ENCODE measurements at regions not wholly inside any gene's neighbourhood (a gene's known extent, or its start where the extent isn't known, plus 50 kb on each side); places are given as distances from the start of the nearest gene placed in this dataset.

DNA sequence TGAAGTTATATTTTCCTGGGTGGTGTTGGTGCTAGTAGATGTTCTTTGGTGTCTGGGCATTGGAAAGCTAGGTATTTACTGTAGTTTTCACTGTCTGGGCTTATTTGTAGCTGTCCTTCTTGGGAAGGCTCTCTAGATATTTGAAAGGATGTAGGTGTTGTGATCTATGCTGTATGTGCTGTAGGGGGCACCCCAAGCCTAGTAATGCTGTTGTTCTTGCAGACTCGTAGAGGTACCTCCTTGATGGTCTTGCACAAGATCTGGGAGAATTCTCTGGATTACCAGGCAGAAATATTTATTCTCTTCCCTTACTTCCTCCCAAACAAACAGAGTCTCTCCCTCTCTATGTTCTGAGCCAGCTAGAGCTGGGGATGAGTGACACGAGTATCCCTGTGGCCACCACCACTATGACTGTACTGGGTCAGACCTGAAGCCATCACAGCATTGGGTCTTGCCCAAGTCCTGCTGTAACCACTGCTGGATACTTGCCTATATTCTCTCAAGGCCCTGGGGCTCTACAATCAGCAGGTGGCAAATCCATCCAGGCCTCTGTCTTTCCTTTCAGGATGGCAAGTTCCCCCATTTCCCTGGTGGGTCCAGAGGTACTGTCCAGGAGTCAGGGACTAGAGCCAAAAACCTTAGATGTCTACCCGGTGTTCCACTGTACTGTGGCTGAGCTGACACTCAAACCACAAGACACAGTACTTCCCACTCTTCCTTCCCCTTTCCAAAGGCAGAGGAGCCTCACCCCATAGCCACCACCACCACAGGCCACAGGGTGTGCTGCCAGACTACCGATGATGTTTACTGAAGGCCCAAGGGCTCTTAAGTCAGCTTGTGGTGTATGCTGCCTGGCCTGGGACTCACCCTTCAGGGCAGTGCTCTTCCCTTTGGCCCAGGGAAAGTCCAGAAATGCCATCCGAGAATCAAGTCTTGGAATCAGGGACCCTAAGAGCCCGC lies 195.2 kb upstream of the DPPA4 start:
- ChIA-PET POLR2A (no interaction called here), CTCF (interaction anchor here (0.6 to 2.1 kb wide), 9 partner anchors 10 to 782 kb away, joined by 3 to 11 read pairs (median 3); no protein-coding TSS in a partner anchor)
- Mint-ChIP-seq H3K27ac (no peak overlapping the region), H3K9me3 (peaks cover 20% of the 10 kb centered on the region), H3K36me3 (peaks cover 4% of the 10 kb centered on the region; the same call in 1 of the 2 replicates), H3K4me3 (no peak overlapping the region), H3K27me3 (ENCODE audit: low read depth) (no peaks in the 10 kb centered on the region), H3K4me1 (no peaks in the 10 kb centered on the region)
- DNase-seq (ENCODE audit: low spot score) (peak; percentile 72), ATAC-seq (peak; percentile 98)
- TF ChIP-seq, protein P1, sequence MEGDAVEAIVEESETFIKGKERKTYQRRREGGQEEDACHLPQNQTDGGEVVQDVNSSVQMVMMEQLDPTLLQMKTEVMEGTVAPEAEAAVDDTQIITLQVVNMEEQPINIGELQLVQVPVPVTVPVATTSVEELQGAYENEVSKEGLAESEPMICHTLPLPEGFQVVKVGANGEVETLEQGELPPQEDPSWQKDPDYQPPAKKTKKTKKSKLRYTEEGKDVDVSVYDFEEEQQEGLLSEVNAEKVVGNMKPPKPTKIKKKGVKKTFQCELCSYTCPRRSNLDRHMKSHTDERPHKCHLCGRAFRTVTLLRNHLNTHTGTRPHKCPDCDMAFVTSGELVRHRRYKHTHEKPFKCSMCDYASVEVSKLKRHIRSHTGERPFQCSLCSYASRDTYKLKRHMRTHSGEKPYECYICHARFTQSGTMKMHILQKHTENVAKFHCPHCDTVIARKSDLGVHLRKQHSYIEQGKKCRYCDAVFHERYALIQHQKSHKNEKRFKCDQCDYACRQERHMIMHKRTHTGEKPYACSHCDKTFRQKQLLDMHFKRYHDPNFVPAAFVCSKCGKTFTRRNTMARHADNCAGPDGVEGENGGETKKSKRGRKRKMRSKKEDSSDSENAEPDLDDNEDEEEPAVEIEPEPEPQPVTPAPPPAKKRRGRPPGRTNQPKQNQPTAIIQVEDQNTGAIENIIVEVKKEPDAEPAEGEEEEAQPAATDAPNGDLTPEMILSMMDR (IDR thresholded peaks at IDR 0.05): peak; percentile 42; the same call in 1 of the 2 replicates
- TF ChIP-seq, protein P2, sequence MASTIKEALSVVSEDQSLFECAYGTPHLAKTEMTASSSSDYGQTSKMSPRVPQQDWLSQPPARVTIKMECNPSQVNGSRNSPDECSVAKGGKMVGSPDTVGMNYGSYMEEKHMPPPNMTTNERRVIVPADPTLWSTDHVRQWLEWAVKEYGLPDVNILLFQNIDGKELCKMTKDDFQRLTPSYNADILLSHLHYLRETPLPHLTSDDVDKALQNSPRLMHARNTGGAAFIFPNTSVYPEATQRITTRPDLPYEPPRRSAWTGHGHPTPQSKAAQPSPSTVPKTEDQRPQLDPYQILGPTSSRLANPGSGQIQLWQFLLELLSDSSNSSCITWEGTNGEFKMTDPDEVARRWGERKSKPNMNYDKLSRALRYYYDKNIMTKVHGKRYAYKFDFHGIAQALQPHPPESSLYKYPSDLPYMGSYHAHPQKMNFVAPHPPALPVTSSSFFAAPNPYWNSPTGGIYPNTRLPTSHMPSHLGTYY (CRISPR knock-in tag; IDR thresholded peaks at IDR 0.05): no peak

DNA sequence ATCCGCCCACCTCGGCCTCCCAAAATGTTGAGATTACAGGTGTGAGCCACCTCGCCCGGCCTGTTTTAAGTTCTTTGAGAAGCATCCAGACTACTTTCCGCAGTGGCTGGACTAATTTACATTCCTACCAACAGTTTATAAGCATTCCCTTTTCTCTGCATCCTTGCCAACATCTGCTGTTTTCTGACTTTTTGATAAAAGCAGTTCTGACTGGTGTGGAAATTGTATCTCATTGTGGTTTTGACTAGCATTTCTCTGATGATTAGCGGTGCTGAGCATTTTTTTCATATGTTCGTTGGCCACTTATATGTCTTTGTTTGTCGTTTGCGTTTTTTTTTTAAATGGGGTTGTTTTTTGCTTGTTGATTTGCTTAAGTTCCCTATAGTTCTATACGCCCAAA lies 208.4 kb upstream of the DPPA4 start:
- H3K27me3 Mint-ChIP-seq (ENCODE audit: low read depth): no peaks in the 10 kb centered on the region
- H3K9me3 Mint-ChIP-seq: peaks cover 33% of the 10 kb centered on the region
- ChIA-PET POLR2A (no interaction called here), CTCF (no interaction called here)
- DNase-seq (ENCODE audit: low spot score) (no peak), ATAC-seq (no peak)
- H3K4me3 Mint-ChIP-seq: no peak overlapping the region
- no peaks in the 10 kb centered on the region for H3K4me1 Mint-ChIP-seq
- no peak overlapping the region for H3K27ac Mint-ChIP-seq
- peaks cover 8% of the 10 kb centered on the region; the same call in 1 of the 2 replicates for H3K36me3 Mint-ChIP-seq
- TF ChIP-seq ELF4 (CRISPR knock-in tag; IDR thresholded peaks at IDR 0.05; ENCODE audit: low read depth) (no peak), ESRRA (CRISPR knock-in tag; IDR thresholded peaks at IDR 0.05; ENCODE audit: borderline replicate concordance) (no peak), SMAD4 (CRISPR knock-in tag; IDR thresholded peaks at IDR 0.05) (no peak), GTF2I (CRISPR knock-in tag; conservative IDR thresholded peaks at IDR 0.05) (no peak), ETV6 (CRISPR knock-in tag; IDR thresholded peaks at IDR 0.05) (no peak), CREM (CRISPR knock-in tag; IDR thresholded peaks at IDR 0.05) (no peak), FOXK1 (CRISPR knock-in tag; IDR thresholded peaks at IDR 0.05) (no peak), NR2C2 (CRISPR knock-in tag; IDR thresholded peaks at IDR 0.05) (no peak), IRF2 (CRISPR knock-in tag; IDR thresholded peaks at IDR 0.05; ENCODE audit: borderline replicate concordance, low read depth) (no peak), ZNF219 (CRISPR knock-in tag; IDR thresholded peaks at IDR 0.05; ENCODE audit: borderline replicate concordance) (no peak), ZNF232 (CRISPR knock-in tag; IDR thresholded peaks at IDR 0.05) (no peak)
- TF ChIP-seq, protein P3, sequence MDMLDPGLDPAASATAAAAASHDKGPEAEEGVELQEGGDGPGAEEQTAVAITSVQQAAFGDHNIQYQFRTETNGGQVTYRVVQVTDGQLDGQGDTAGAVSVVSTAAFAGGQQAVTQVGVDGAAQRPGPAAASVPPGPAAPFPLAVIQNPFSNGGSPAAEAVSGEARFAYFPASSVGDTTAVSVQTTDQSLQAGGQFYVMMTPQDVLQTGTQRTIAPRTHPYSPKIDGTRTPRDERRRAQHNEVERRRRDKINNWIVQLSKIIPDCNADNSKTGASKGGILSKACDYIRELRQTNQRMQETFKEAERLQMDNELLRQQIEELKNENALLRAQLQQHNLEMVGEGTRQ (CRISPR knock-in tag; IDR thresholded peaks at IDR 0.05): no peak
- TF ChIP-seq, protein P4, sequence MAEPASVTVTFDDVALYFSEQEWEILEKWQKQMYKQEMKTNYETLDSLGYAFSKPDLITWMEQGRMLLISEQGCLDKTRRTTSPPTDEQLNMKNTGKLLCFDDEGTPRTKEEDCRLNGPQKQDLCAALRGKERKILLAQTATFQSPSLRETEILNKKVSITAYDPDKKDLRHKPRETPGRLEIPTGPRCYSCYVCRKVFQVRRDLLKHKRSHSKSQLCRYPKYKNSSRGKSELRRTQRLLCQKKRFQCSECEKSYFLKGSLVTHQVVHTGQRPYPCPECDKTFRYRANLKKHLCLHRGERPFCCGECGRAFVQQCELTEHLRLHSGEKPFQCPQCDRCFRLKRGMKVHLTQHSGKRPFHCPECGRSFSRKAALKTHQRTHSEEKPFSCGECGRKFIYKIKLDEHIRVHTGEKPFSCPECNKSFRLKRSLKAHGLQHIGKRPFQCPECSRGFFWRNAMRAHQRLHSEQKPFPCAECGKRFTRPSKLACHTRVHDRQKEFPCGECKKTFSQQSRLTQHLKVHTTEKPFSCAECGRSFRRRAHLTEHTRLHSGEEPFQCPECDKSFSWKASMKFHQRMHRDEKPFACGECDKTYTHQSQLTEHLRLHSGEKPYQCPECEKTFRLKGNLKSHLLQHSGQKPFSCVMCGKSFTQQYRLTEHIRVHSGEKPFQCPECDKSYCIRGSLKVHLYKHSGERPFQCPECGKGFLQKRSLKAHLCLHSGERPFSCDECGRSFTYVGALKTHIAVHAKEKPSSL (CRISPR knock-in tag; conservative IDR thresholded peaks at IDR 0.05): no peak
- TF ChIP-seq, protein P5, sequence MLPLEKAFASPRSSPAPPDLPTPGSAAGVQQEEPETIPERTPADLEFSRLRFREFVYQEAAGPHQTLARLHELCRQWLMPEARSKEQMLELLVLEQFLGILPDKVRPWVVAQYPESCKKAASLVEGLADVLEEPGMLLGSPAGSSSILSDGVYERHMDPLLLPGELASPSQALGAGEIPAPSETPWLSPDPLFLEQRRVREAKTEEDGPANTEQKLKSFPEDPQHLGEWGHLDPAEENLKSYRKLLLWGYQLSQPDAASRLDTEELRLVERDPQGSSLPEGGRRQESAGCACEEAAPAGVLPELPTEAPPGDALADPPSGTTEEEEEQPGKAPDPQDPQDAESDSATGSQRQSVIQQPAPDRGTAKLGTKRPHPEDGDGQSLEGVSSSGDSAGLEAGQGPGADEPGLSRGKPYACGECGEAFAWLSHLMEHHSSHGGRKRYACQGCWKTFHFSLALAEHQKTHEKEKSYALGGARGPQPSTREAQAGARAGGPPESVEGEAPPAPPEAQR (CRISPR knock-in tag; IDR thresholded peaks at IDR 0.05): no peak
- TF ChIP-seq, protein P6, sequence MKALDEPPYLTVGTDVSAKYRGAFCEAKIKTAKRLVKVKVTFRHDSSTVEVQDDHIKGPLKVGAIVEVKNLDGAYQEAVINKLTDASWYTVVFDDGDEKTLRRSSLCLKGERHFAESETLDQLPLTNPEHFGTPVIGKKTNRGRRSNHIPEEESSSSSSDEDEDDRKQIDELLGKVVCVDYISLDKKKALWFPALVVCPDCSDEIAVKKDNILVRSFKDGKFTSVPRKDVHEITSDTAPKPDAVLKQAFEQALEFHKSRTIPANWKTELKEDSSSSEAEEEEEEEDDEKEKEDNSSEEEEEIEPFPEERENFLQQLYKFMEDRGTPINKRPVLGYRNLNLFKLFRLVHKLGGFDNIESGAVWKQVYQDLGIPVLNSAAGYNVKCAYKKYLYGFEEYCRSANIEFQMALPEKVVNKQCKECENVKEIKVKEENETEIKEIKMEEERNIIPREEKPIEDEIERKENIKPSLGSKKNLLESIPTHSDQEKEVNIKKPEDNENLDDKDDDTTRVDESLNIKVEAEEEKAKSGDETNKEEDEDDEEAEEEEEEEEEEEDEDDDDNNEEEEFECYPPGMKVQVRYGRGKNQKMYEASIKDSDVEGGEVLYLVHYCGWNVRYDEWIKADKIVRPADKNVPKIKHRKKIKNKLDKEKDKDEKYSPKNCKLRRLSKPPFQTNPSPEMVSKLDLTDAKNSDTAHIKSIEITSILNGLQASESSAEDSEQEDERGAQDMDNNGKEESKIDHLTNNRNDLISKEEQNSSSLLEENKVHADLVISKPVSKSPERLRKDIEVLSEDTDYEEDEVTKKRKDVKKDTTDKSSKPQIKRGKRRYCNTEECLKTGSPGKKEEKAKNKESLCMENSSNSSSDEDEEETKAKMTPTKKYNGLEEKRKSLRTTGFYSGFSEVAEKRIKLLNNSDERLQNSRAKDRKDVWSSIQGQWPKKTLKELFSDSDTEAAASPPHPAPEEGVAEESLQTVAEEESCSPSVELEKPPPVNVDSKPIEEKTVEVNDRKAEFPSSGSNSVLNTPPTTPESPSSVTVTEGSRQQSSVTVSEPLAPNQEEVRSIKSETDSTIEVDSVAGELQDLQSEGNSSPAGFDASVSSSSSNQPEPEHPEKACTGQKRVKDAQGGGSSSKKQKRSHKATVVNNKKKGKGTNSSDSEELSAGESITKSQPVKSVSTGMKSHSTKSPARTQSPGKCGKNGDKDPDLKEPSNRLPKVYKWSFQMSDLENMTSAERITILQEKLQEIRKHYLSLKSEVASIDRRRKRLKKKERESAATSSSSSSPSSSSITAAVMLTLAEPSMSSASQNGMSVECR (CRISPR knock-in tag; IDR thresholded peaks at IDR 0.05; ENCODE audit: borderline replicate concordance): no peak
- TF ChIP-seq, protein P7, sequence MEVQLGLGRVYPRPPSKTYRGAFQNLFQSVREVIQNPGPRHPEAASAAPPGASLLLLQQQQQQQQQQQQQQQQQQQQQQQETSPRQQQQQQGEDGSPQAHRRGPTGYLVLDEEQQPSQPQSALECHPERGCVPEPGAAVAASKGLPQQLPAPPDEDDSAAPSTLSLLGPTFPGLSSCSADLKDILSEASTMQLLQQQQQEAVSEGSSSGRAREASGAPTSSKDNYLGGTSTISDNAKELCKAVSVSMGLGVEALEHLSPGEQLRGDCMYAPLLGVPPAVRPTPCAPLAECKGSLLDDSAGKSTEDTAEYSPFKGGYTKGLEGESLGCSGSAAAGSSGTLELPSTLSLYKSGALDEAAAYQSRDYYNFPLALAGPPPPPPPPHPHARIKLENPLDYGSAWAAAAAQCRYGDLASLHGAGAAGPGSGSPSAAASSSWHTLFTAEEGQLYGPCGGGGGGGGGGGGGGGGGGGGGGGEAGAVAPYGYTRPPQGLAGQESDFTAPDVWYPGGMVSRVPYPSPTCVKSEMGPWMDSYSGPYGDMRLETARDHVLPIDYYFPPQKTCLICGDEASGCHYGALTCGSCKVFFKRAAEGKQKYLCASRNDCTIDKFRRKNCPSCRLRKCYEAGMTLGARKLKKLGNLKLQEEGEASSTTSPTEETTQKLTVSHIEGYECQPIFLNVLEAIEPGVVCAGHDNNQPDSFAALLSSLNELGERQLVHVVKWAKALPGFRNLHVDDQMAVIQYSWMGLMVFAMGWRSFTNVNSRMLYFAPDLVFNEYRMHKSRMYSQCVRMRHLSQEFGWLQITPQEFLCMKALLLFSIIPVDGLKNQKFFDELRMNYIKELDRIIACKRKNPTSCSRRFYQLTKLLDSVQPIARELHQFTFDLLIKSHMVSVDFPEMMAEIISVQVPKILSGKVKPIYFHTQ (CRISPR knock-in tag; IDR thresholded peaks at IDR 0.05): no peak

Data from WTC11 (cell line).